ENCODE measurements at regions not wholly inside any gene's neighbourhood (a gene's known extent, or its start where the extent isn't known, plus 50 kb on each side); places are given as distances from the start of the nearest gene placed in this dataset.

DNA sequence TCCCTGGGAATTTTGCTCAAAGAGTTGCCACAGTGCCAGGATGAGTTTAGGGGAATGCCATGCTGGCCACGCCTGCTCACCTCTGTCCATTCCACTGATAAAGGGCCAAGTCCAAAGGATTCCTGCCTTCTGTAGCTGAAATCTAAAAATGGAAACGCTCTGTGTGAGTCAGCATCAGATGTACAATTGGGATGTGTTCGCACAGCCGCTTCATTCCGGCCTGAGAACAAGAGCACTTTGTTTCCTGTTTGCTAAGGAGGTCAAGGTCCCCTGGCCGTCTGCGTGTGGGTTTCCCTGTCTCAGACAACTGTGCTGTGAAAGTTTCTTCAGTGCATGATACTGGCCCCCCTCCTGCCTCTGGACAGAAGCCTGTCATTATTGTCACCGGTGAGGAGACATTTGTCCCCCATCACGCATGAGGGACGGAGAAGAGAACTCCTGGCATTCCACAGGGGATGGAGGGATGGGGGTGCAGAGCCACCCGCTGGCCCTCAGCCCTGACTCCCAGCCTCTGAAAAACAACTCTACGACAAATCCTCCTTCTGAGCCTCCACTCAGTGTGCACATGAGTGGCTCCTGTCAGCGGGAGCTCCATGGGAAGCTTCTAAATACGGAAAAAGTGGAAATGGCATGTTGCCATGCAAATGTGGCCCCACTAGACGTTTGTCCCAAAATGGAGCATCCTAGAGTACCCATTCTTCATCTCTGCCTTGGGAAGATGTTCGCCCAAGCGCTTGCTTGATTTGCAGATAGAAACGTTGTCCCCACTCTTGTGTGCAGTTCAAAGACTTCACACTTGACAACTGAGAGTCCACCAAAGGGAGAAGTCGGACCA lies 143.5 kb upstream of the AFDN start (continued):
- TF ChIP-seq, protein P1, sequence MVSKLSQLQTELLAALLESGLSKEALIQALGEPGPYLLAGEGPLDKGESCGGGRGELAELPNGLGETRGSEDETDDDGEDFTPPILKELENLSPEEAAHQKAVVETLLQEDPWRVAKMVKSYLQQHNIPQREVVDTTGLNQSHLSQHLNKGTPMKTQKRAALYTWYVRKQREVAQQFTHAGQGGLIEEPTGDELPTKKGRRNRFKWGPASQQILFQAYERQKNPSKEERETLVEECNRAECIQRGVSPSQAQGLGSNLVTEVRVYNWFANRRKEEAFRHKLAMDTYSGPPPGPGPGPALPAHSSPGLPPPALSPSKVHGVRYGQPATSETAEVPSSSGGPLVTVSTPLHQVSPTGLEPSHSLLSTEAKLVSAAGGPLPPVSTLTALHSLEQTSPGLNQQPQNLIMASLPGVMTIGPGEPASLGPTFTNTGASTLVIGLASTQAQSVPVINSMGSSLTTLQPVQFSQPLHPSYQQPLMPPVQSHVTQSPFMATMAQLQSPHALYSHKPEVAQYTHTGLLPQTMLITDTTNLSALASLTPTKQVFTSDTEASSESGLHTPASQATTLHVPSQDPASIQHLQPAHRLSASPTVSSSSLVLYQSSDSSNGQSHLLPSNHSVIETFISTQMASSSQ (IDR thresholded peaks at IDR 0.05; ENCODE audit: low read depth) = peak; percentile 78; the same call in 1 of the 2 replicates
- TF ChIP-seq, protein P1 (CRISPR knock-in tag; IDR thresholded peaks at IDR 0.05; ENCODE audit: borderline replicate concordance) = peak; percentile 95
- peak; percentile 99 for TF ChIP-seq PHF21A (CRISPR knock-in tag; IDR thresholded peaks at IDR 0.05)
- no peak for TF ChIP-seq SOX6 (IDR thresholded peaks at IDR 0.05)
- peak; percentile 100 for TF ChIP-seq SOX6 (CRISPR knock-in tag; IDR thresholded peaks at IDR 0.05)
- peak; percentile 90; the same call in 1 of the 2 replicates for TF ChIP-seq NR1H2 (CRISPR knock-in tag; IDR thresholded peaks at IDR 0.05; ENCODE audit: borderline replicate concordance, low read depth)
- TF ChIP-seq ZZZ3 (CRISPR knock-in tag; IDR thresholded peaks at IDR 0.05; ENCODE audit: borderline replicate concordance) = peak; percentile 79; the same call in 1 of the 2 replicates
- TF ChIP-seq STAT5B (CRISPR knock-in tag; IDR thresholded peaks at IDR 0.05) = no peak
- TF ChIP-seq, protein P2, sequence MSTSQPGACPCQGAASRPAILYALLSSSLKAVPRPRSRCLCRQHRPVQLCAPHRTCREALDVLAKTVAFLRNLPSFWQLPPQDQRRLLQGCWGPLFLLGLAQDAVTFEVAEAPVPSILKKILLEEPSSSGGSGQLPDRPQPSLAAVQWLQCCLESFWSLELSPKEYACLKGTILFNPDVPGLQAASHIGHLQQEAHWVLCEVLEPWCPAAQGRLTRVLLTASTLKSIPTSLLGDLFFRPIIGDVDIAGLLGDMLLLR (CRISPR knock-in tag; IDR thresholded peaks at IDR 0.05) = no peak
- TF ChIP-seq NFYC (CRISPR knock-in tag; IDR thresholded peaks at IDR 0.05) = peak; percentile 42; the same call in 1 of the 2 replicates
- TF ChIP-seq ZKSCAN5 (CRISPR knock-in tag; IDR thresholded peaks at IDR 0.05) = peak; percentile 78
- peak; percentile 86 for TF ChIP-seq CCAR2 (optimal IDR thresholded peaks at IDR 0.05; ENCODE audit: low read depth, low read length)
- TF ChIP-seq HES4 (CRISPR knock-in tag; IDR thresholded peaks at IDR 0.05; ENCODE audit: borderline replicate concordance) = peak; percentile 26; the same call in 1 of the 2 replicates
- peak; percentile 81; the same call in 1 of the 2 replicates for TF ChIP-seq SRF (IDR thresholded peaks at IDR 0.05; ENCODE audit: low read depth, low read length)
- TF ChIP-seq, protein P3, sequence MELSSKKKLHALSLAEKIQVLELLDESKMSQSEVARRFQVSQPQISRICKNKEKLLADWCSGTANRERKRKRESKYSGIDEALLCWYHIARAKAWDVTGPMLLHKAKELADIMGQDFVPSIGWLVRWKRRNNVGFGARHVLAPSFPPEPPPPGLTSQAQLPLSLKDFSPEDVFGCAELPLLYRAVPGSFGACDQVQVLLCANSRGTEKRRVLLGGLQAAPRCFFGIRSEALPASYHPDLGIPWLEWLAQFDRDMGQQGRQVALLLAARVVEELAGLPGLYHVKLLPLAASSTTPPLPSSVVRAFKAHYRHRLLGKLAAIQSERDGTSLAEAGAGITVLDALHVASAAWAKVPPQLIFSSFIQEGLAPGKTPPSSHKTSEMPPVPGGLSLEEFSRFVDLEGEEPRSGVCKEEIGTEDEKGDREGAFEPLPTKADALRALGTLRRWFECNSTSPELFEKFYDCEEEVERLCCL (CRISPR knock-in tag; IDR thresholded peaks at IDR 0.05; ENCODE audit: borderline replicate concordance) = no peak
- no peak for TF ChIP-seq ZNF7 (CRISPR knock-in tag; IDR thresholded peaks at IDR 0.05)
- TF ChIP-seq ZNF225 (CRISPR knock-in tag; IDR thresholded peaks at IDR 0.05) = no peak
- peak; percentile 85 for TF ChIP-seq ZNF547 (CRISPR knock-in tag; IDR thresholded peaks at IDR 0.05)
- TF ChIP-seq ZNF484 (CRISPR knock-in tag; IDR thresholded peaks at IDR 0.05; ENCODE audit: borderline replicate concordance, low read depth) = no peak
- TF ChIP-seq, protein P4, sequence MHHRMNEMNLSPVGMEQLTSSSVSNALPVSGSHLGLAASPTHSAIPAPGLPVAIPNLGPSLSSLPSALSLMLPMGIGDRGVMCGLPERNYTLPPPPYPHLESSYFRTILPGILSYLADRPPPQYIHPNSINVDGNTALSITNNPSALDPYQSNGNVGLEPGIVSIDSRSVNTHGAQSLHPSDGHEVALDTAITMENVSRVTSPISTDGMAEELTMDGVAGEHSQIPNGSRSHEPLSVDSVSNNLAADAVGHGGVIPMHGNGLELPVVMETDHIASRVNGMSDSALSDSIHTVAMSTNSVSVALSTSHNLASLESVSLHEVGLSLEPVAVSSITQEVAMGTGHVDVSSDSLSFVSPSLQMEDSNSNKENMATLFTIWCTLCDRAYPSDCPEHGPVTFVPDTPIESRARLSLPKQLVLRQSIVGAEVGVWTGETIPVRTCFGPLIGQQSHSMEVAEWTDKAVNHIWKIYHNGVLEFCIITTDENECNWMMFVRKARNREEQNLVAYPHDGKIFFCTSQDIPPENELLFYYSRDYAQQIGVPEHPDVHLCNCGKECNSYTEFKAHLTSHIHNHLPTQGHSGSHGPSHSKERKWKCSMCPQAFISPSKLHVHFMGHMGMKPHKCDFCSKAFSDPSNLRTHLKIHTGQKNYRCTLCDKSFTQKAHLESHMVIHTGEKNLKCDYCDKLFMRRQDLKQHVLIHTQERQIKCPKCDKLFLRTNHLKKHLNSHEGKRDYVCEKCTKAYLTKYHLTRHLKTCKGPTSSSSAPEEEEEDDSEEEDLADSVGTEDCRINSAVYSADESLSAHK (CRISPR knock-in tag; IDR thresholded peaks at IDR 0.05; ENCODE audit: borderline replicate concordance) = no peak
- no peak for TF ChIP-seq ZNF282 (IDR thresholded peaks at IDR 0.05; ENCODE audit: partially characterized antibody)
- TF ChIP-seq NCOR1 (IDR thresholded peaks at IDR 0.05; ENCODE audit: borderline replicate concordance, low read length) = peak; percentile 99
